ENCODE measurements at regions not wholly inside any gene's neighbourhood (a gene's known extent, or its start where the extent isn't known, plus 50 kb on each side); places are given as distances from the start of the nearest gene placed in this dataset.

GRCh38 chr2:83386549-83386948, 1072.5 kb downstream of the SUCLG1 start:
- no peak overlapping the region for H3K4me3 ChIP-seq (replicated peaks in 1 of 2; ENCODE audit: low read depth in 2 of 2, low read length in 2 of 2)
- no peak for TF ChIP-seq CTCF (IDR thresholded peaks at IDR 0.05; ENCODE audit: low read depth, low read length)
- no peak for DNase-seq (ENCODE audit: low read depth in 2 of 2)

- H3K4me3 ChIP-seq (replicated peaks in 1 of 2; ENCODE audit: low read depth in 2 of 2, low read length in 2 of 2), result no peak overlapping the region
- no peak for TF ChIP-seq CTCF (IDR thresholded peaks at IDR 0.05; ENCODE audit: low read depth, low read length)
- no peak for DNase-seq (ENCODE audit: low read depth in 2 of 2)
Measured at GRCh38 chr2:83378921-83379320, 1080.2 kb downstream of the SUCLG1 start.

- no peak for TF ChIP-seq CTCF (IDR thresholded peaks at IDR 0.05; ENCODE audit: low read depth, low read length)
- DNase-seq (ENCODE audit: low read depth in 2 of 2), result no peak
- no peak overlapping the region for H3K4me3 ChIP-seq (replicated peaks in 1 of 2; ENCODE audit: low read depth in 2 of 2, low read length in 2 of 2)
Measured at GRCh38 chr2:83376731-83377130, 1082.3 kb downstream of the SUCLG1 start.

GRCh38 chr2:83370419-83370762, 1088.7 kb downstream of the SUCLG1 start:
- DNase-seq (ENCODE audit: low read depth in 2 of 2), result no peak
- no peak overlapping the region for H3K4me3 ChIP-seq (replicated peaks in 1 of 2; ENCODE audit: low read depth in 2 of 2, low read length in 2 of 2)
- TF ChIP-seq CTCF (IDR thresholded peaks at IDR 0.05; ENCODE audit: low read depth, low read length), result no peak

GRCh38 chr2:83369601-83370418, 1089.3 kb downstream of the SUCLG1 start:
- H3K4me3 ChIP-seq (replicated peaks in 1 of 2; ENCODE audit: low read depth in 2 of 2, low read length in 2 of 2), result no peak overlapping the region
- TF ChIP-seq CTCF (IDR thresholded peaks at IDR 0.05; ENCODE audit: low read depth, low read length), result no peak
- DNase-seq (ENCODE audit: low read depth in 2 of 2), result no peak

GRCh38 chr2:83368916-83369315, 1090.2 kb downstream of the SUCLG1 start:
- no peak overlapping the region for H3K4me3 ChIP-seq (replicated peaks in 1 of 2; ENCODE audit: low read depth in 2 of 2, low read length in 2 of 2)
- TF ChIP-seq CTCF (IDR thresholded peaks at IDR 0.05; ENCODE audit: low read depth, low read length), result no peak
- peak in 1 of 2 donors; percentile 28 for DNase-seq (ENCODE audit: low read depth in 2 of 2)

GRCh38 chr2:83368461-83368860, 1090.6 kb downstream of the SUCLG1 start:
- H3K4me3 ChIP-seq (replicated peaks in 1 of 2; ENCODE audit: low read depth in 2 of 2, low read length in 2 of 2), result no peak overlapping the region
- DNase-seq (ENCODE audit: low read depth in 2 of 2), result no peak
- TF ChIP-seq CTCF (IDR thresholded peaks at IDR 0.05; ENCODE audit: low read depth, low read length), result no peak
